DND-41 (cell line): ENCODE measurements at regions not wholly inside any gene's neighbourhood (a gene's known extent, or its start where the extent isn't known, plus 50 kb on each side); places are given as distances from the start of the nearest gene placed in this dataset.

Experiments
- ATAC-seq: fragments of 200-7000 bp; cut with Tn5 transposase; 3 replicates; pipeline ENCODE4 v1.9.1; 2021; ENCODE audit warnings: low read depth; ENCODE audit not compliant: insufficient read depth
- DNase-seq: peaks from one replicate; pipeline ENCODE4 v3.0.0-alpha.2; 2020
- H2AFZ ChIP-seq: 2 replicates; pipeline ENCODE4 v1.6.0; 2012; ENCODE audit warnings: low read depth, low read length
- H3K27ac ChIP-seq: 2 replicates; pipeline ENCODE4 v1.5.1; 2012; ENCODE audit warnings: low read length, inconsistent platforms
- H3K27me3 ChIP-seq: fragments of 200-600 bp; sonication (generic); 2 replicates; pipeline ENCODE4 v1.6.0; 2012; ENCODE audit warnings: low read length, mild to moderate bottlenecking, inconsistent platforms; ENCODE audit not compliant: insufficient read depth, poor library complexity
- H3K36me3 ChIP-seq: 2 replicates; pipeline ENCODE4 v1.5.1; 2012; ENCODE audit warnings: low read length, inconsistent platforms; ENCODE audit not compliant: insufficient read depth
- H3K4me1 ChIP-seq: 2 replicates; pipeline ENCODE4 v1.5.1; 2012; ENCODE audit warnings: mild to moderate bottlenecking, low read length; ENCODE audit not compliant: insufficient read depth
- H3K4me2 ChIP-seq: 2 replicates; pipeline ENCODE4 v1.6.0; 2012; ENCODE audit warnings: mild to moderate bottlenecking, moderate library complexity, low read length, inconsistent platforms; ENCODE audit not compliant: insufficient read depth
- H3K4me3 ChIP-seq, 2 experiments: fragments of 200-600 bp in 1 of 2; shearing (Covaris generic) in 1 of 2; 2 replicates each; pipeline ENCODE4 v1.5.1; 2012 to 2016; ENCODE audit warnings: inconsistent platforms in 2 of 2, low read length in 2 of 2, mild to moderate bottlenecking in 2 of 2, low read depth in 1 of 2, moderate library complexity in 1 of 2
- H3K79me2 ChIP-seq: 2 replicates; pipeline ENCODE4 v1.6.0; 2012; ENCODE audit warnings: low read length, inconsistent platforms; ENCODE audit not compliant: insufficient read depth
- H3K9ac ChIP-seq: 2 replicates; pipeline ENCODE4 v1.6.0; 2012; ENCODE audit warnings: low read depth, mild to moderate bottlenecking, inconsistent platforms, low read length, moderate library complexity
- H3K9me3 ChIP-seq: 2 replicates; pipeline ENCODE4 v1.5.1; 2012; ENCODE audit warnings: low read length, moderate library complexity, mild to moderate bottlenecking, inconsistent platforms; ENCODE audit not compliant: insufficient read depth, severe bottlenecking
- H4K20me1 ChIP-seq: 2 replicates; pipeline ENCODE4 v1.6.0; 2012; ENCODE audit warnings: low read length; ENCODE audit not compliant: insufficient read depth
- EZH2 ChIP-seq: IDR thresholded peaks from 3 replicates; pipeline ENCODE4 v1.6.1; 2012; ENCODE audit warnings: borderline replicate concordance, low read depth, mild to moderate bottlenecking, moderate library complexity, low read length, inconsistent platforms; ENCODE audit not compliant: severe bottlenecking
- TF ChIP-seq, protein P1 (sequence below): IDR thresholded peaks from 2 replicates; pipeline ENCODE4 v1.5.1; 2012; ENCODE audit warnings: borderline replicate concordance, low read length, moderate library complexity, mild to moderate bottlenecking; ENCODE audit not compliant: poor library complexity, severe bottlenecking; ENCODE audit errors: extremely low read depth

DNA sequence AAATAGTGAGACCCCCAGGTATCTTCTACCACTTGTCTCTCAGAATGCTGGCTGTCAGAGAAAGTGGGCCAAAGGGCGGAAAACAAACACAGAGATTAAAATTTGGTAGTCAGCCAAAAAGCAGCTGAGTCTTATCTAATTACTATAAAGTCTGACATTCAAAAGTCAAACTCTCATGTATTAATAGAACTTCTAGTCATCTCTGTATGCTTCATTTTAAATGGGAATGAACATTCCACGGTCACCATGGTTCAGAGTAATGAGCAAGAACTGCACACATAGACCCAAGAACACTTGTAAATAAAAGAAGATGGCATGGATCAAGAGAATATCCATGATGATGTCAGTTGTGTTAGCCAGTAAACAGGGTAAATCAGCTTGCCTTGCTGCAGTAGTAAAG lies 1267.0 kb upstream of the CHAC2 start:
- no peak overlapping the region for H3K4me2 ChIP-seq
- no peak overlapping the region for H3K4me3 ChIP-seq
- H3K27ac ChIP-seq: no peak overlapping the region
- no peak overlapping the region for H3K9ac ChIP-seq
- ATAC-seq (no peak), DNase-seq (no peak)
- H2AFZ ChIP-seq: no peak overlapping the region
- H3K79me2 ChIP-seq: no peaks in the 10 kb centered on the region
- no peaks in the 10 kb centered on the region for H4K20me1 ChIP-seq
- no peaks in the 10 kb centered on the region for H3K27me3 ChIP-seq
- H3K36me3 ChIP-seq: no peaks in the 10 kb centered on the region
- no peaks in the 10 kb centered on the region for H3K4me1 ChIP-seq
- no peak for TF ChIP-seq EZH2
- TF ChIP-seq, protein P1, sequence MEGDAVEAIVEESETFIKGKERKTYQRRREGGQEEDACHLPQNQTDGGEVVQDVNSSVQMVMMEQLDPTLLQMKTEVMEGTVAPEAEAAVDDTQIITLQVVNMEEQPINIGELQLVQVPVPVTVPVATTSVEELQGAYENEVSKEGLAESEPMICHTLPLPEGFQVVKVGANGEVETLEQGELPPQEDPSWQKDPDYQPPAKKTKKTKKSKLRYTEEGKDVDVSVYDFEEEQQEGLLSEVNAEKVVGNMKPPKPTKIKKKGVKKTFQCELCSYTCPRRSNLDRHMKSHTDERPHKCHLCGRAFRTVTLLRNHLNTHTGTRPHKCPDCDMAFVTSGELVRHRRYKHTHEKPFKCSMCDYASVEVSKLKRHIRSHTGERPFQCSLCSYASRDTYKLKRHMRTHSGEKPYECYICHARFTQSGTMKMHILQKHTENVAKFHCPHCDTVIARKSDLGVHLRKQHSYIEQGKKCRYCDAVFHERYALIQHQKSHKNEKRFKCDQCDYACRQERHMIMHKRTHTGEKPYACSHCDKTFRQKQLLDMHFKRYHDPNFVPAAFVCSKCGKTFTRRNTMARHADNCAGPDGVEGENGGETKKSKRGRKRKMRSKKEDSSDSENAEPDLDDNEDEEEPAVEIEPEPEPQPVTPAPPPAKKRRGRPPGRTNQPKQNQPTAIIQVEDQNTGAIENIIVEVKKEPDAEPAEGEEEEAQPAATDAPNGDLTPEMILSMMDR: no peak
- peaks cover 8% of the 10 kb centered on the region for H3K9me3 ChIP-seq

DNA sequence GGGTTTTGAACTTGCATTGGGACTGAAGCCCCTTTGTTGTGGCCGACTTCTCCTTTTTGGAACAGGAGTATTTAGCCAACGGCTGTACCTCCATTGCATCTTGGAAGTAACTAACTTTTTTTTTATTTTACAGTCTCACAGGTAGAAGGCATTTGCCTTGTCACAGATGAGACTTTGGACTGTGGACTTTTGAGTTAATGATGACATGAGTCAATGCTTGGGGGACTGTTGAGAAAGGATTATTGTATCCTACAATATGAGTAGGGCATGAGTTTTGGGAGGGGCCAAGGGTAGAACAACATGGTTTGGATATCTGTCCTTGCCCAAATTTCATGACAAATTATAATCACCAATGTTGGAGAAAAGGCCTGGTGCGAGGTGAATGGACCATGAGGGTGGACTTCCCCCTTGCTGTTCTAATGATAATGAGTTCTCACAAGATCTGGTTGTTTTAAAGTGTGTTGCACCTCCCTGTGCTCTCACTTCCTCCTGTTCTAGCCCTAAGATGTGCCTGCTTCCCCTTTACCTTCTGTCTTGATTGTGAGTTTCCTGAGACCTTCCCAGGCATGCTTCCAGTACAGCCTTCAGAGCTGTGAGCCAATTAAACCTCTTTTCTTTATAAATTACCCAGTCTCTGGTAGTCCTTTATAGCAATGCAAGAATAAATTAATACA lies 1269.4 kb upstream of the CHAC2 start:
- Histone ChIP-seq H3K9ac (no peak overlapping the region), H3K79me2 (no peaks in the 10 kb centered on the region), H3K4me1 (no peaks in the 10 kb centered on the region), H4K20me1 (no peaks in the 10 kb centered on the region), H3K36me3 (no peaks in the 10 kb centered on the region), H3K27ac (no peak overlapping the region), H3K27me3 (no peaks in the 10 kb centered on the region), H2AFZ (no peak overlapping the region), H3K4me3 (no peak overlapping the region), H3K9me3 (peaks cover 8% of the 10 kb centered on the region), H3K4me2 (no peak overlapping the region)
- ATAC-seq: no peak
- TF ChIP-seq, protein P1: no peak
- no peak for TF ChIP-seq EZH2
- DNase-seq: no peak

DNA sequence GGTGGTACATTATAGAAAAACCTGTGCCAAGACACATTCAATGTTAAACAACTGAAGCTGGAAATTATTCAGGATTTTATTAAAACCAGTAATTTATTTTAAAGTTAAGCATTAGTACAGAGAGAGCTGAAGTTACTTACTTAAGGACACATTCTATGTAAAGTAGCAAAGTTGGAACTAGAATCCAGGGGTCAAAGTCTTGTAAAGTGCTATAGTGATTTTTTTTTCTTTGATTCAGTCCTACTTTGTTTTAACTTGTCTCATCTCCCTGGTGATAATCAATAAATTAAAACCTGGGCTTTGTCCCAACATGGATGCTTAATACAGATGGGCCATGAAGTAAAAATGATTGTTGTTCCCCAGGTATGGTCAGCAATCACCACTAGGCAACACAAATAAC lies 1271.8 kb upstream of the CHAC2 start:
- peaks cover 8% of the 10 kb centered on the region for H3K9me3 ChIP-seq
- DNase-seq: no peak
- no peak overlapping the region for H3K27ac ChIP-seq
- H4K20me1 ChIP-seq: no peaks in the 10 kb centered on the region
- no peak overlapping the region for H2AFZ ChIP-seq
- no peaks in the 10 kb centered on the region for H3K79me2 ChIP-seq
- H3K4me3 ChIP-seq: no peak overlapping the region
- no peaks in the 10 kb centered on the region for H3K36me3 ChIP-seq
- no peak for ATAC-seq
- TF ChIP-seq, protein P1: no peak
- H3K4me1 ChIP-seq: no peaks in the 10 kb centered on the region
- H3K9ac ChIP-seq: no peak overlapping the region
- H3K4me2 ChIP-seq: no peak overlapping the region
- H3K27me3 ChIP-seq: no peaks in the 10 kb centered on the region

DNA sequence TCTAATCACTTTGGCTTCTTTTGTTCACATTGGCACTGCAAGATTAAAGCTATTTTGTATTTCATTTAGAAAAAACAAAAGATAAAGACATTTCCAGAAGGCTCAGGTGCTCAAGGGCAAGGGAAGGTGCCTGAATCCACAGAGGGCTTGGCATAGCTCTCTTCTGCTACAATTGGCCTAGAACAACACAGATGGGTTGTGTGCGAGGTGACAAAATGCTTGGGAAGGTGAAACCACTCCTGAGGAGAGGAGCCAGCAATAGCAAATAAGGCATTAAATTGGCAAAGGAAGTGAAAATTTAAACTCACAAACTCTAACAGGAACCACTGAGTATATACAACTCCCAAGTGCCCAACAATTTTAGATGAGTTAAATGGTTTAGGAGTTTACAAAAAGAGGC lies 1290.4 kb upstream of the CHAC2 start:
- Histone ChIP-seq H3K36me3 (no peaks in the 10 kb centered on the region), H3K4me3 (no peak overlapping the region), H3K4me2 (no peak overlapping the region), H3K27me3 (no peaks in the 10 kb centered on the region), H3K4me1 (no peaks in the 10 kb centered on the region), H4K20me1 (no peaks in the 10 kb centered on the region), H2AFZ (no peak overlapping the region), H3K79me2 (no peaks in the 10 kb centered on the region), H3K9me3 (no peaks in the 10 kb centered on the region), H3K27ac (no peak overlapping the region), H3K9ac (no peak overlapping the region)
- DNase-seq (no peak), ATAC-seq (no peak)
- no peak for TF ChIP-seq EZH2
- TF ChIP-seq, protein P1: no peak
